Neural cell (in vitro differentiated cells): ENCODE measurements at regions not wholly inside any gene's neighbourhood (a gene's known extent, or its start where the extent isn't known, plus 50 kb on each side); places are given as distances from the start of the nearest gene placed in this dataset.

ENCODE experiments used
- EP300 ChIP-seq: fragments of 450-650 bp; conservative IDR thresholded peaks from 2 replicates; pipeline ENCODE4 v1.6.1; 2014; ENCODE audit warnings: antibody characterized with exemption, mild to moderate bottlenecking, moderate library complexity; ENCODE audit not compliant: poor library complexity, severe bottlenecking
- EZH2 ChIP-seq: fragments of 200-600, 300-800 bp; shearing (Covaris generic), sonication (generic); IDR thresholded peaks from 2 replicates; pipeline ENCODE4 v1.6.1; 2014; ENCODE audit warnings: antibody characterized with exemption, low read length, borderline replicate concordance, mild to moderate bottlenecking; ENCODE audit not compliant: insufficient read depth, poor library complexity, severe bottlenecking
- MXI1 ChIP-seq: fragments of 450-650 bp; conservative IDR thresholded peaks from 2 replicates; pipeline ENCODE4 v1.6.1; 2014; ENCODE audit warnings: antibody characterized with exemption, mild to moderate bottlenecking; ENCODE audit not compliant: poor library complexity, severe bottlenecking
- POLR2AphosphoS5 ChIP-seq: IDR thresholded peaks from 2 replicates; pipeline ENCODE4 v1.6.1; 2012
- RAD21 ChIP-seq: fragments of 450-650 bp; conservative IDR thresholded peaks from 2 replicates; pipeline ENCODE4 v1.6.1; 2014; ENCODE audit warnings: antibody characterized with exemption, mild to moderate bottlenecking, moderate library complexity
- TAF1 ChIP-seq: IDR thresholded peaks from 2 replicates; pipeline ENCODE4 v1.6.1; 2012; ENCODE audit warnings: low read depth
- TF ChIP-seq, protein P1 (sequence below): fragments of 450-650 bp; IDR thresholded peaks from 2 replicates; pipeline ENCODE4 v1.5.1; 2014; ENCODE audit warnings: antibody characterized with exemption, mild to moderate bottlenecking, moderate library complexity; ENCODE audit not compliant: poor library complexity, severe bottlenecking
- TF ChIP-seq, protein P2 (sequence below): IDR thresholded peaks from 2 replicates; pipeline ENCODE4 v1.6.1; 2012; ENCODE audit warnings: borderline replicate concordance

DNA sequence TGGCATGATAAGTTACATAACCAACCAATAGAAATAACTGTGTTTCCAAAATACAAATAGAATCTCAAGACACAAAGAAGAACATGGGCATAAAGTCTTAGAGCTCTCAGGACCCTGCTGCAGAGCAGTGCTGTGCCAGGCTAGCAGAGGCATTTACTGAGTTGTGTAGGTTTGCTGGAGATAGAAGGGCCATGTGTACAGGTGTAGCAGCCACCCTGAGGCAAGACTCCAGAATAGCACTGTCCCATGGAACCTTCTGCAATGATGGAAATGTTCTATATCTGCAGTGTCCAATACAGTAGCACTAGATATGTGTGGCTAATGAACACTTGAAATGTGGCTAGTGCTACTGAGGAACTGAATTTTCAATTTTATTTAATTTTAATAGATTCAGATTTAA is 267.0 kb upstream of the UMPS start:
- TF ChIP-seq, protein P1, sequence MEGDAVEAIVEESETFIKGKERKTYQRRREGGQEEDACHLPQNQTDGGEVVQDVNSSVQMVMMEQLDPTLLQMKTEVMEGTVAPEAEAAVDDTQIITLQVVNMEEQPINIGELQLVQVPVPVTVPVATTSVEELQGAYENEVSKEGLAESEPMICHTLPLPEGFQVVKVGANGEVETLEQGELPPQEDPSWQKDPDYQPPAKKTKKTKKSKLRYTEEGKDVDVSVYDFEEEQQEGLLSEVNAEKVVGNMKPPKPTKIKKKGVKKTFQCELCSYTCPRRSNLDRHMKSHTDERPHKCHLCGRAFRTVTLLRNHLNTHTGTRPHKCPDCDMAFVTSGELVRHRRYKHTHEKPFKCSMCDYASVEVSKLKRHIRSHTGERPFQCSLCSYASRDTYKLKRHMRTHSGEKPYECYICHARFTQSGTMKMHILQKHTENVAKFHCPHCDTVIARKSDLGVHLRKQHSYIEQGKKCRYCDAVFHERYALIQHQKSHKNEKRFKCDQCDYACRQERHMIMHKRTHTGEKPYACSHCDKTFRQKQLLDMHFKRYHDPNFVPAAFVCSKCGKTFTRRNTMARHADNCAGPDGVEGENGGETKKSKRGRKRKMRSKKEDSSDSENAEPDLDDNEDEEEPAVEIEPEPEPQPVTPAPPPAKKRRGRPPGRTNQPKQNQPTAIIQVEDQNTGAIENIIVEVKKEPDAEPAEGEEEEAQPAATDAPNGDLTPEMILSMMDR = no peak
- TF ChIP-seq, protein P2, sequence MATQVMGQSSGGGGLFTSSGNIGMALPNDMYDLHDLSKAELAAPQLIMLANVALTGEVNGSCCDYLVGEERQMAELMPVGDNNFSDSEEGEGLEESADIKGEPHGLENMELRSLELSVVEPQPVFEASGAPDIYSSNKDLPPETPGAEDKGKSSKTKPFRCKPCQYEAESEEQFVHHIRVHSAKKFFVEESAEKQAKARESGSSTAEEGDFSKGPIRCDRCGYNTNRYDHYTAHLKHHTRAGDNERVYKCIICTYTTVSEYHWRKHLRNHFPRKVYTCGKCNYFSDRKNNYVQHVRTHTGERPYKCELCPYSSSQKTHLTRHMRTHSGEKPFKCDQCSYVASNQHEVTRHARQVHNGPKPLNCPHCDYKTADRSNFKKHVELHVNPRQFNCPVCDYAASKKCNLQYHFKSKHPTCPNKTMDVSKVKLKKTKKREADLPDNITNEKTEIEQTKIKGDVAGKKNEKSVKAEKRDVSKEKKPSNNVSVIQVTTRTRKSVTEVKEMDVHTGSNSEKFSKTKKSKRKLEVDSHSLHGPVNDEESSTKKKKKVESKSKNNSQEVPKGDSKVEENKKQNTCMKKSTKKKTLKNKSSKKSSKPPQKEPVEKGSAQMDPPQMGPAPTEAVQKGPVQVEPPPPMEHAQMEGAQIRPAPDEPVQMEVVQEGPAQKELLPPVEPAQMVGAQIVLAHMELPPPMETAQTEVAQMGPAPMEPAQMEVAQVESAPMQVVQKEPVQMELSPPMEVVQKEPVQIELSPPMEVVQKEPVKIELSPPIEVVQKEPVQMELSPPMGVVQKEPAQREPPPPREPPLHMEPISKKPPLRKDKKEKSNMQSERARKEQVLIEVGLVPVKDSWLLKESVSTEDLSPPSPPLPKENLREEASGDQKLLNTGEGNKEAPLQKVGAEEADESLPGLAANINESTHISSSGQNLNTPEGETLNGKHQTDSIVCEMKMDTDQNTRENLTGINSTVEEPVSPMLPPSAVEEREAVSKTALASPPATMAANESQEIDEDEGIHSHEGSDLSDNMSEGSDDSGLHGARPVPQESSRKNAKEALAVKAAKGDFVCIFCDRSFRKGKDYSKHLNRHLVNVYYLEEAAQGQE = no peak
- TF ChIP-seq EZH2 (no peak), TAF1 (no peak), RAD21 (no peak), EP300 (no peak), MXI1 (no peak), POLR2AphosphoS5 (no peak)
